Kidney (tissue), 13 donors: ENCODE measurements at regions not wholly inside any gene's neighbourhood (a gene's known extent, or its start where the extent isn't known, plus 50 kb on each side); places are given as distances from the start of the nearest gene placed in this dataset.

Experiments used
- DNase-seq, 5 donors: peaks; one replicate each; pipeline ENCODE4 v3.0.0-alpha.2; 2013 to 2020
- FAIRE-seq: peaks from 2 replicates; lab custom pipeline; 2012; peaks lifted over from hg19 to GRCh38; lab: Jason Lieb, UNC
- H3K27ac ChIP-seq, 2 donors: one replicate each; pipeline ENCODE4 v1.7.0; 2013; ENCODE audit warnings: low read depth in 2 of 2, low read length in 2 of 2, inconsistent platforms in 1 of 2
- H3K27me3 ChIP-seq: one replicate; pipeline ENCODE4 v1.7.1; 2013; ENCODE audit warnings: low read length, inconsistent platforms; ENCODE audit not compliant: control insufficient read depth, insufficient read depth
- H3K36me3 ChIP-seq, 3 donors: one replicate each; pipeline versions ENCODE4 v1.7.0 to v1.7.1; 2013; ENCODE audit warnings: low read length in 3 of 3, control low read depth in 1 of 3, inconsistent platforms in 1 of 3; ENCODE audit not compliant: insufficient read depth in 3 of 3, control insufficient read depth in 2 of 3
- H3K4me1 ChIP-seq, 3 donors: one replicate each; pipeline versions ENCODE4 v1.7.0 to v1.7.1; 2013; ENCODE audit warnings: low read length in 3 of 3, inconsistent platforms in 1 of 3, low read depth in 1 of 3; ENCODE audit not compliant: control insufficient read depth in 2 of 3, insufficient read depth in 2 of 3
- H3K4me3 ChIP-seq, 3 donors: one replicate each; pipeline versions ENCODE4 v1.7.0 to v1.8.1; 2013; ENCODE audit warnings: low read length in 3 of 3, control low read depth in 1 of 3, inconsistent platforms in 1 of 3
- H3K9ac ChIP-seq, 3 donors: one replicate each; pipeline versions ENCODE4 v1.7.0 to v1.7.1; 2013; ENCODE audit warnings: low read length in 3 of 3, control low read depth in 1 of 3, inconsistent platforms in 1 of 3
- H3K9me3 ChIP-seq, 3 donors: one replicate each; pipeline versions ENCODE4 v1.7.0 to v1.7.1; 2013; ENCODE audit warnings: low read length in 3 of 3, control low read depth in 1 of 3, inconsistent platforms in 1 of 3; ENCODE audit not compliant: control insufficient read depth in 2 of 3, insufficient read depth in 1 of 3
- intact Hi-C: fragments of 100-400 bp; cut with DNase I; formaldehyde crosslinking; loops from one replicate; pipeline ENCODE4 v1.11.1; 2022
- TF ChIP-seq, protein P1 (sequence below): IDR thresholded peaks from 3 replicates; pipeline ENCODE4 v1.5.1; 2012; ENCODE audit warnings: mild to moderate bottlenecking, moderate library complexity, borderline replicate concordance; ENCODE audit not compliant: insufficient read depth; ENCODE audit errors: extremely low read depth
- donor health status: control.
- donor health status: control.
- donor health status: control.
- donor health status: control.
- donor health status: control.
- donor health status: DM: yes; HTN: yes; CAD: no.
- donor health status: Normal renal cell carcinoma (clear cell type).

DNA sequence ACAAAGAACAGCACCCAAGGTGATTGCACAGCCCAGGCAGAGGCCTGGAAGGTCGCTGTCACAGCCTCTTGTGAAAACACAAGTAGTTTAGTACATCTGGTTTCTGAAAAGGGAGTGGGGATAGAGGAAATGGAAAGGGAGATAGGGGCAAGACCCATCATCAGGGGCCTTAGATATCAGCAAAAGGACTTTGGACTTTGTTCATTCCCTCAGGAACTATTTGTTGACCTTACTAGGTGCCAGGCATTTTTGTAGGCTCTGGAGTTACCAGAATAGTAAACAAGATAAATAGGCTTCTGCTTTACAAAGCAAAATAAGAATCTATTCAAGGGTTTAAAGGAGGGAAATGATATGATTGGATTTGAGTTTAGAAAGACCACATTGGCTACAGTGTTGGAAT is 199.4 kb upstream of the CDKN3 start:
- Histone ChIP-seq H3K4me1 (no peaks in the 10 kb centered on the region), H3K9me3 (no peaks in the 10 kb centered on the region), H3K9ac (no peak overlapping the region), H3K27me3 (no peaks in the 10 kb centered on the region), H3K4me3 (no peak overlapping the region), H3K36me3 (no peaks in the 10 kb centered on the region), H3K27ac (no peak overlapping the region)
- intact Hi-C loops = no loop called here
- FAIRE-seq = no peak
- TF ChIP-seq, protein P1, sequence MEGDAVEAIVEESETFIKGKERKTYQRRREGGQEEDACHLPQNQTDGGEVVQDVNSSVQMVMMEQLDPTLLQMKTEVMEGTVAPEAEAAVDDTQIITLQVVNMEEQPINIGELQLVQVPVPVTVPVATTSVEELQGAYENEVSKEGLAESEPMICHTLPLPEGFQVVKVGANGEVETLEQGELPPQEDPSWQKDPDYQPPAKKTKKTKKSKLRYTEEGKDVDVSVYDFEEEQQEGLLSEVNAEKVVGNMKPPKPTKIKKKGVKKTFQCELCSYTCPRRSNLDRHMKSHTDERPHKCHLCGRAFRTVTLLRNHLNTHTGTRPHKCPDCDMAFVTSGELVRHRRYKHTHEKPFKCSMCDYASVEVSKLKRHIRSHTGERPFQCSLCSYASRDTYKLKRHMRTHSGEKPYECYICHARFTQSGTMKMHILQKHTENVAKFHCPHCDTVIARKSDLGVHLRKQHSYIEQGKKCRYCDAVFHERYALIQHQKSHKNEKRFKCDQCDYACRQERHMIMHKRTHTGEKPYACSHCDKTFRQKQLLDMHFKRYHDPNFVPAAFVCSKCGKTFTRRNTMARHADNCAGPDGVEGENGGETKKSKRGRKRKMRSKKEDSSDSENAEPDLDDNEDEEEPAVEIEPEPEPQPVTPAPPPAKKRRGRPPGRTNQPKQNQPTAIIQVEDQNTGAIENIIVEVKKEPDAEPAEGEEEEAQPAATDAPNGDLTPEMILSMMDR = no peak
- no peak for DNase-seq

DNA sequence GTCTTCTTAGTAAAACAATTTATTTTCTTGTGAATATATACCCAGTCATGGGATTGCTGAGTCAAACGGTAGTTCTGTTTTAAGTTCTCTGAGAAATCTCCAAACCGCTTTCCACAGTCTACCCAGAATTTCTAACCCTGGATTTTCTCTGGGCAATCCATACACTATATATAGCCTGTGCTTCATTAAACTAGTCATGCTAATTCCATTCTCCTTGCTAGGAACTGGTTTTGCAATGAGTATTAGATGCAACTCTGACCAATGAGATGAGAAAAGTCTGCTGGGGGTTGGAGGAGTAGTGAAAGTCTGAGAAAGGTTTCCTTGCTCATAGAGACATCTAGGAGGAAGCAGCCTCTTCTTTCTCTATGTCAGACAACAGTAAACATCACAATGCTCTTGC is 196.1 kb upstream of the CDKN3 start:
- intact Hi-C loops = no loop called here
- Histone ChIP-seq H3K4me1 (no peaks in the 10 kb centered on the region), H3K4me3 (no peak overlapping the region), H3K36me3 (no peaks in the 10 kb centered on the region), H3K9me3 (no peaks in the 10 kb centered on the region), H3K27me3 (no peaks in the 10 kb centered on the region), H3K9ac (no peak overlapping the region), H3K27ac (no peak overlapping the region)
- no peak for FAIRE-seq
- TF ChIP-seq, protein P1 = no peak
- no peak for DNase-seq

DNA sequence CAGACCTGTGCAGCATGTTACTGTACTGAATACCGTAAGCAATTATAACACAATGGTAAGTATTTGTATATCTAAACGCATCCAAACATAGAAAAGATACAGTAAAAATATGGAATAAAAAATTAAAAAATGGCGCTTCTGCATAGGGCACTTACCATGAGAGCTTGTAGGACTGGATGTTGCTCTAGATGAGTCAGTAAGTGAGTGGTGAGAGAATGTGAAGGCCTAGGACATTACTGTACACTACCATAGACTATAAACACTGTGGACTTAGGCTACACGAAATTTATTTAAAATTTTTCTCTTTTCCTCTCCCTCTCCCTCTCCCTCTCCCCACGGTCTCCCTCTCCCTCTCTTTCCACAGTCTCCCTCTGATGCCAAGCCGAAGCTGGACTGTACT is 194.5 kb upstream of the CDKN3 start:
- intact Hi-C loops = no loop called here
- Histone ChIP-seq H3K36me3 (no peaks in the 10 kb centered on the region), H3K4me1 (no peaks in the 10 kb centered on the region), H3K4me3 (no peak overlapping the region), H3K27me3 (no peaks in the 10 kb centered on the region), H3K27ac (no peak overlapping the region), H3K9ac (no peak overlapping the region), H3K9me3 (no peaks in the 10 kb centered on the region)
- FAIRE-seq (no peak), DNase-seq (no peak)
- TF ChIP-seq, protein P1 = no peak

DNA sequence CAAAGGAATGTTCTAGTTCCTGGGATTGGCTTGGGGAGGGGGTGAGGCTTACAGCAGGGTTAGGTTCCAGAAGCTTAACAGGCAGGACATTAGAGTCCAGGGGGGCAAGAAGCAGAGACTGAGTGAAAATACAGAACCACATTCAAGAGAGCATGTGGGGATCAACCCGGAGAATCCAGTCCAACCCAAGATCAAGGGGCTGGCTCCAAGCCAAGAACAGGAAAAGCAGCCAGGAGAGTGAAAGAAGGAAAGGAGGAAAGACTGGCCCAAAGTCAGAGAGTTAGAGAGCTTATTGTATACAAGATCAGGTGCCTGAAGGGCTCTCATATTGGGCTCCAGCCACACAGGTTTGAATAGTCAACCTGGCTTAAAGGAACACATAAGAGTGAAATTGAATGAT is 190.3 kb upstream of the CDKN3 start:
- DNase-seq (peak in 1 of 5 donors; percentile 13), FAIRE-seq (no peak)
- intact Hi-C loops = no loop called here
- Histone ChIP-seq H3K36me3 (no peaks in the 10 kb centered on the region), H3K9ac (no peak overlapping the region), H3K27me3 (no peaks in the 10 kb centered on the region), H3K4me3 (no peak overlapping the region), H3K4me1 (no peaks in the 10 kb centered on the region), H3K27ac (no peak overlapping the region), H3K9me3 (no peaks in the 10 kb centered on the region)
- TF ChIP-seq, protein P1 = no peak
